ENCODE measurements at regions not wholly inside any gene's neighbourhood (a gene's known extent, or its start where the extent isn't known, plus 50 kb on each side); places are given as distances from the start of the nearest gene placed in this dataset.

- TF ChIP-seq CTCF (IDR thresholded peaks at IDR 0.05; ENCODE audit: extremely low read depth in 1 of 2, insufficient read depth in 1 of 2, low read depth in 1 of 2, low read length in 2 of 2) (no peak), EZH2 (IDR thresholded peaks at IDR 0.05; ENCODE audit: borderline replicate concordance, low read depth, low read length, severe bottlenecking) (no peak), MAX (IDR thresholded peaks at IDR 0.05; ENCODE audit: insufficient read depth, insufficient read length) (no peak), POLR2A (IDR thresholded peaks at IDR 0.05; ENCODE audit: low read depth, low read length) (no peak), MYC (IDR thresholded peaks at IDR 0.05; ENCODE audit: low read depth, low read length) (no peak)
These were observed 1477.7 kb upstream of the IGFBP7 start for GRCh38 chr4:58587856-58588255.

All from endothelial cell of umbilical vein (primary cell).